ENCODE measurements at regions not wholly inside any gene's neighbourhood (a gene's known extent, or its start where the extent isn't known, plus 50 kb on each side); places are given as distances from the start of the nearest gene placed in this dataset.

DNA sequence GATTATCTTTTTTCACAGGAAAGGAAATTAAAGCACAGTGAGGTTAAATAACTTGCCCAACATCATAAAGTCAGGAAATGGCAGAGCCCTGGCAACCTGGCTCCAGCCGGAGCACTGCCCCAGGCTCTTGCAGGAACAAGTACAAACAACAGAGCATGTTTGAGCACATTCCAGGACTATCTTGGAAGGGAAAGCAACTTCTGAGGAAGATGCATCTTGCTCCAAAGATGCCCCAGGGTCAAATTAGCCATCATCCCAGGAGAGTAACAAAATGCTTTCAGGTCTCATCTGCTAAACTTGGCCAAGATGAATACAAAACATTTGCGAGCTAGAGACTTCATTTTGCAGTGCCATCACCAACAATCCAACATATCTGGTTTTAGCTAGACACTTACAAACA lies 162.4 kb upstream of the LRRN1 start:
- intact Hi-C loops (cut with DNase I) = no loop called here
- ATAC-seq = no peak
- DNase-seq (ENCODE audit: missing footprints) = no peak

DNA sequence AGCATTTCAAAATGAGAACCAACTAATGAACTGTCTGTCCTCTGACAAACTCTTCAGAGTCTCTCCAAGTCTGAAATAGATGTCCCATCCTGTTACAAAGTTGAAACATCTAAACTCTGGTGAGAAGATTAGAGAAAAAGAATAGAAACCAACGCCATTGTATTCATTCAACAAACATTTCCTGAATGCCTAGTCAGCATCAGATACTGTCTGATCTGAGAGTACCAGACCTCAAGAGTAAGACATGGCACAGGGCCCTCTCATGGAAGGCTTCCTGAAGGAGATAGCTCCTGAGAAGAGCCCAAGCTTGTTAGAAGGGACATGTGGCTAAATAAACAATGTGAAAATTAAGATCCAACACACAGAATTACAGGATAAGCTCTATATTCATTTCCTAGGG lies 164.1 kb upstream of the LRRN1 start:
- DNase-seq (ENCODE audit: missing footprints) (no peak), ATAC-seq (no peak)
- intact Hi-C loops (cut with DNase I) = no loop called here

DNA sequence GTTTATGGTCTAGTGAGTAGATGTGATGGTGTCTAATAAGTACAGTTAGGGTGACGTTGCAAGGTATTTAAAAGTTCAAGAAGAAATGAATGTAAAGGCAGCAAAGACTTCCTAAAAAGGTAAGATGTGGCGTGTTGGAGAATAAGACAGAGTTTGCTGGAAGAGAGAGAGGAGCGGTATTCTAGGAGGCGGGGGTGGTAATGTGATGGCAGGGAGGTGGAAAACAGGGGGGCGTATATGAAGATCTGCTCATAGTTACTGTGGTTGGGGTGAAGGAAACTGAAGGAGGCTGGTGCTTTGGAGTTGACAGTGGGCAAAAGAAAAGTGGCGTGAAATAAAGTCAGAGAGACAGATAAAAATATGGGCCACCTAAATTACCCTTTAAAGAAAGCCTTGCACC lies 164.9 kb upstream of the LRRN1 start:
- ATAC-seq = no peak
- intact Hi-C loops (cut with DNase I) = no loop called here
- DNase-seq (ENCODE audit: missing footprints) = no peak

DNA sequence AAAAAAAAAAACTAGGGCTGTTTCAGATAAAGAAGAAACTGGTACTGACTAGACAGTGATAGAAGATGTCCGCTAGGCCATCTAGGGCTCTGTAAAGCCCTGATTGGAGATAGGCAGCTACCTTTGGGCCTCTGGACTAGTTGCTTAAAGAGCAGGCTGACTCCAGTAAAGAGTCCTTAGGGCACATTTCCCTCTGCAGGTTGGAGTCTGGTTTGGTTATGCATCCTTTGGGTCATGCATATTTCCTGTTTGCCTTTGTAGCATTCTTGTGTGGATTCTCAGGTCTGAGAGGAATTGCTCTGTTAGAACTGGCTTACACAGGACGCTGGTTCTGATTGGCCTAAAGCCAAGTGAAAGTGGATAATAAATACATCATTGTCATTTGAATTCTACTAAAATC lies 165.5 kb upstream of the LRRN1 start:
- no peak for ATAC-seq
- intact Hi-C loops (cut with DNase I) = no loop called here
- no peak for DNase-seq (ENCODE audit: missing footprints)

DNA sequence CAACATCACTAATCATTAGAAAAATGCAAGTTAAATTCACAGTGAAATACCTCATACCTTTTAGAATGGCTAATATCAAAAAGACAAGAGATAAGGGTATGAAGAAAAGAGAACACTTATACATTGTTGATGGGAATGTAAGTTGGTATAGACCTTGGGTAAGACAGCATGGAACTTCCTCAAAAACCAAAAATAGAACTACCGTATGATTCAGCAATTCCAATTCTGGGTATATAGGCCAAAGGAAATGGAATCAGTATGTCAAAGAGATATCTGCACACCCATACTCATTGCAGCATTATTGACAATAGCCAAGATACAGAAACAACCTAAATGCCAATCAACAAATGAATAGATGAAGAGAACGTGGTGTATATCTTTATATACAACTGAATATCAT lies 166.8 kb upstream of the LRRN1 start:
- DNase-seq (ENCODE audit: missing footprints) = no peak
- intact Hi-C loops (cut with DNase I) = no loop called here

DNA sequence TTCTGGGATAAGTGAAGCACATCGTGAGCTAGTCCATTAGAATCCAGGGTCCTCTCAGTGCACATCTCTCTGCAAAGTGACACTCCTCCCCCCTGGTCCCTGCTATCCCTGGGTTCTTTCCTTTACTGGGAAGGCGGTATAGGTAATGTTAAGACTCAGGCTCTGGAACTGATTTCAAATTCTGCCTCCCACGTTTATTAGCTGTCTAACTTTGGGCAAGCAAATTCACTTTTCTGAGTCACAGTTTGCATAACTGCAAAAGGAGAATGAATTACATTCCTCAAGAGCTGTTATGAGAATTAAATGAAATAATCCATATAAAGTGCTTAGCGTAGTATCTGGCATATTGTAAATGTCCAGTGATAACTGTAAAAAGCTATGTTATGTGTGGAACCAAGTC lies 168.1 kb upstream of the LRRN1 start:
- intact Hi-C loops (cut with DNase I) = no loop called here
- DNase-seq (ENCODE audit: missing footprints) = no peak
- no peak for ATAC-seq

More for the DNA sequence above, 166.8 kb upstream of the LRRN1 start:
- ATAC-seq = no peak

DNA sequence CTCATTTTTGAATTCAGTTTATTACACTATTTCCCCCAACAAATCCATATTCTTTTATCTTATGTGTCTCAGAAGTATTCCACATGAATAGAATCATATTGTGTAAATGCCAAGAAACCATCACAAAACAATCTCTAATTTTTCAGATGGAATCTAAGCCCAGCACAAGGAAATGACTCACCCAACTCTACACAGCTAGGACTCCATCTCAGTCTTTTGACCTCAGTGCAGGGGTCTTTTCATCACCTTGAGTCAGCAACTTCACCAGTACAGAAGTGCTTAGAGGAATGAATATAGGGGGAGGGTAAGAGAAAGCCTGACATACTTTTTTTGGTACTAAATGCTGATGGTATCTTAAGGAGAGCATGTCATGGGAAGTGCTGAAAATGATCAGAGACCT lies 169.3 kb upstream of the LRRN1 start:
- ATAC-seq = no peak
- intact Hi-C loops (cut with DNase I) = no loop called here

DNA sequence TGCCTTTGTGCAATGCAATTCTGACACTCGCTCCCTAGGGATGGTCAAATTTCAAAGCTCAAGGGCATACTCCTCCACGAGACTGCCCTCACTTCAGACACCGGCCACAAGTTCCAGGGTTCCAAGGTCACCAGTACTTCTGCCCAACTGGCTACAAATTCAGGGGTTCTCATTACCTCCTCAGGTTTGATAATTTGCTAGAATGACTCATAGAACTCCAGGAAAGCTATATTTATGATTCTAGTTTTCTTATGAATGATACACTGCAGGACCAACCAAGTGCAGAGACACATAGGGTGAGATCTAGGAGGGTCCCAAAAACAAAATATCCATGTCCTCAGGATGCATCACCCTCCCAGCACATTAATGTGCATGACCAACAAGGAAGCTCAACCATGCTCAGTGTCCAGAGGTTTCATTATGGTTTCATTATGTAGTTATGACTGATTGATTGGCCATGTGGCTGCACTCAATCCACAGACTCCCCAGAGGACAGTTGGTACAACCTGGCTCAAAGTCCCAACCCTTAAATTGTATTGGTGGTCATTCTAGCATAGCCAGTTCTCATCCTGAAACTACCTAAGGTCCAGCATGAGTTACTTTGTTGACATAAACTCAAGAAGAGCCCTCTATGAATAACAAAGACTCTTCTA lies 170.4 kb upstream of the LRRN1 start:
- intact Hi-C loops (cut with DNase I) = no loop called here
- ATAC-seq (no peak), DNase-seq (ENCODE audit: missing footprints) (no peak)

More for the DNA sequence above, 169.3 kb upstream of the LRRN1 start:
- no peak for DNase-seq (ENCODE audit: missing footprints)

DNA sequence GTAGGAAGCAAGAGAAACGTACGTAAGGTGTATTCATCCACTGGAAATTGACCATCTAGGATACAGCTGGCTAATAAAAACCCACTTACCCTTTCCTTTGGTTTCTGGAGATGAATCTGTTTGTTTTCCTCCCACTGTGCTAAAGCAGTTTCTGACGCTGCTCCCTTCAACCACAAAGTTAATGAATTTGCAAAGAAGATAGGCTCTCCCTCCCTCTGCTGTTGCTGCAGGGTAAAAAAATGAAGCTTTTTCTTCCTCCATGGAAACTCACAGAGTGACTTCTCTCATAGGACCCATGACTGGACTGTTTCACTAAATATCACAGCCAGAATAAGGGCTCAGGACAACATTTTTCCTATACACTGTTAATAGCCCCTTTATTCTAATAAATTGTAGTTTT lies 172.1 kb upstream of the LRRN1 start:
- ATAC-seq = no peak
- no peak for DNase-seq (ENCODE audit: missing footprints)
- intact Hi-C loops (cut with DNase I) = no loop called here

DNA sequence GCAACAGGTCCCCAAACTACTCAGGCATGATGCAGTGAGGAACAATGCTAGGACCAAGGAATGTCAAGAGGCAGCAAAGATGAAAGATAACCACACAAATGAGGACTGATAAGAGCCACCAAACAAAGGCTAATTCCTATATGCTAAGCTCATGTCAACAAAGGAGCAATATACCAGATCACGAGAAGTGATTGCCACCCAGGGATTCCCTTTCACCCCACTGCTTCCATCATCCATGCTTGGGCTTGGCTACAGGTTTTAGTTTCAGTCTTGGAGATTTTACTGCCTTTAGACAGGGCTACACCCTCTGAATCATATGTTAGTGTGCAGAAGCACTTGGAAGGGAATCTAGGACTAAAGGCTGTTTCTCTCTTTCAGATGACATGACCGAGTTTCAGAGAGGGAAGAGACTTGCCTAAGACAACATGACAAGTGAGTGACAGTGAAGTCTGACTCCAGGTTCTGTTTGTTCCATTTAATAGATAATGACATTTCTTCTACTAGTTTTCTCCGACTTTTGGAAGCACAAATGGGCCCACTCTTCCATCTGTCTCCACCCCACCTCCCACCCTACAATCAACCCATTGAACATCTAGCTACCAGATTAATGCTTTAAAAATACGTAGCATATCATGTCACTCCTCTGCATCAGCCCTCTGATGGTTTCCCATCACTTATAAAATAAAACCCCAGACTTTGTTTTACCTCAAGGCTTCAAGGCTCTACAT lies 173.5 kb upstream of the LRRN1 start:
- no peak for DNase-seq (ENCODE audit: missing footprints)
- ATAC-seq = no peak
- intact Hi-C loops (cut with DNase I) = no loop called here

DNA sequence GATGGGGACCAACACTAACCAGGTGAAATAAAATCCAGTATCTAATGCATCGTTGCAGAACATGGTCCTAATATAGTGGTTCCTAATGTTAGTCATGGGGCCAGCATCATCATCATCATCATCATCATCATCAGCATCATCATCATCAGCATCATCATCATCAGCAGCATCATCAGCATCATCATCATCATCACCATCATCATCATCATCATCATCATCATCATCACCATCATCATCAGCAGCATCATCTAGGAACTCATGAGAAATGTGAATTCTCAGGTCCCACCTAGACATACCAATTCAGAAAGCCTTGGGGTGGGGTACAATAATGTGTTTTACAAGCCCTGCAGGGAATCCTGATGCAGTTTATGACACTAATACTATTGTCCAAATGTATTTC lies 179.4 kb upstream of the LRRN1 start:
- intact Hi-C loops (cut with DNase I) = no loop called here
- DNase-seq (ENCODE audit: missing footprints) = no peak
- ATAC-seq = no peak

DNA sequence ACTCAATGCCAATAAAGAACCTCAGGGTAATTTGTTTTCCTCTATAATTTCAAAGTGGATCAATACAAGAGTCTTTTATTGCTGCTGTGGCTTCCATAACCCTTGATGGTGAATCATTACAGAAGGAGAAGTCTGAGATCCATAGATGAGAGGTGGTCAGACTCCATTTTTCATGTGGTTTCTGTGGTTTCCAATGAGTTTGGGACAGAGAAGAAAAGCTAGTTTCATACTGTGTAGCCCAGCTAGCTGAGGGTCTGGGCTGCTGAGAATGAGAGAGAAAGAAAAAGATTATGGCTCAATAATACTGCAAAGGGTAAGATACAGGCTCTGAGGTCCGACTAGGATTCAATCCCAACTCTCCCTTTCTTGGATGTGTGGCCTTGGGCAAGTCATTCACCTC lies 180.6 kb upstream of the LRRN1 start:
- intact Hi-C loops (cut with DNase I) = no loop called here
- no peak for ATAC-seq
- no peak for DNase-seq (ENCODE audit: missing footprints)

DNA sequence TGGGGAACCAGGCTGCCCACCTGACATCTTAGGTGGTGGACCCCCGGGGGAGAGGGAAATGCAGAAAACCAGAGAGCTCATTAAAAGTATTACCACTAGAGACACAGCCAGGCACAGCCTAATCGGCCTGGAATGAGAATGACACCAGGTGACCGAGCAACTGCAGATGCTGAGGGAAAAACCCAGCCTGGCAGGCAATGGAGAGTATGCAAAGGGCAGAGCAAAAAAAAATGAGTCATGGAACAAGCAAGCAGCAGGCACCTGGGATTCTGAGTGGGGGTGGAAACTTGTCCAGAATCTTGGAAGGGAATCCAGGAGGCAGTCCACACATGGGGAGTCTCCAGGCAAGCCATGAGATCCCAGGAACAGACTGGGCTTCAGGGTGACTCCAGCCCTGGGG lies 183.7 kb upstream of the LRRN1 start:
- no peak for ATAC-seq
- intact Hi-C loops (cut with DNase I) = no loop called here
- DNase-seq (ENCODE audit: missing footprints) = no peak

DNA sequence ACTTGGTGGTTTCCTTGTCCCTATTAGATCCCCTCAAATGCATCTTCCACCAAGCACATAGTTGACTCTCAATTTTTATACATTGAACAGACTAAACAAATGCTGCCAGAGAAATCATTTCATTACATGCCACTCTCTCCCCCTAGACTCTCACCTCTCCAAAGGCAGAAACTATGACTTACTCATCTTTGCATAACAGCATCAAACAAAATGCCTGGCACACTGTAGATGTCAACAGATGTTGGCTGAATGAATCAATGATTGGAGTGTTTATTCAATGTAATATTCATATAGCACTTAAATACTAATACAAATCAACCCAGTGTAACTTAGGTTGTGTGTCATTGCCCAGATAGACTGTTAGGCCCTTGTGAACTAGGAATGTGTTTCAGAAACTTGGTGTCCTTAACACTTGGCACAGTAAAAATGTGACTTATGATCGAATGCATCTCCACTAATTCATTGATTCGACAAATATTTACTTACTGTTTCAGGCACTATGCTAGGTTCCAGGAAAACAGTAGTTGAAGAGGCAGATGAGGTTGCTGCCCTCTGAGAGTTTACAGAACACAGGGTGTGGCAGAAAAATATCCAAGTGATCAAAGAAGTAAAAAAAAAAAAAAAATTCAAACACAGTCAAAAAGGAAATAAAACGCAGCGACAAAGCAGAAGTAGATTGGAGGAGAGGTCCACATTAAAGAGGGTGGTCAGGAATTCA lies 188.5 kb upstream of the LRRN1 start:
- DNase-seq (ENCODE audit: missing footprints) = no peak

DNA sequence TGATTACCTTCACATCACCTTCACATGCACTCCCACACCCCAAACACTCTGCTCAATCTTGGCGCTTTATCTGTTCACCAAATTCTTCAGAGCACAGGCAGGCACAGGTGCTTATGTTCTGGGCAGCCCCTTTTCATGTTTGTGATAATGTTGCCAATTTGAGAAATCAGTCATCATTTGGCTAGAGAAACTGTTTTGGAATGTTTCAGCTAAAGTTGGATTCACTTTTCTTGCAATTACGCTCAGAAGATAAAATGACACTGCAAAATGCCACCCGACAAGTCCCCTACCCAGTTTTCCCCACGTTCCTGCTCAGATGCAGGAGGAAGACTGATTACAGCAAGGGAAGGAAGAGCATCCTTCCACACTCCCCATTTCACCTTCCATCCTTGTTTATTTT lies 192.9 kb upstream of the LRRN1 start:
- ATAC-seq = no peak
- DNase-seq (ENCODE audit: missing footprints) = no peak

More for the DNA sequence above, 188.5 kb upstream of the LRRN1 start:
- intact Hi-C loops (cut with DNase I) = no loop called here
- no peak for ATAC-seq

DNA sequence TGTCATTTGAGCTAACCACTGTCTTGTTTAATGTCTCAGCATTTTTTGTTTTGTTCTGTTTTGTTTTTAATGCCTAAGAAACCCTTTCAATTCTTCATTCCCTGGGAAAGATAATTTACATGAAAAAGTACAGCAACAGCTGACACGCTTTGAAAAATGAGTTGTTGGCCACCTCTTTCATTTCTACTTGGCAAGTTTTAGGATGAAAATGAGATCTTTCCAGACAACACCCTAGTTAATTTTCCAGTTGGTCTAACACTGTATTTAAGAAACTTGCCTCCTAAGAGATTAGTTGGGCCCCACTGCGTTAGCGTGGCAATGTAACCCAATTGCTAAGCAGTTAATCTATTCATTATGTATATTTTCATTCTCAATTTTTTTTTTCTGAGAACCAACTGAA lies 194.0 kb upstream of the LRRN1 start:
- DNase-seq (ENCODE audit: missing footprints) = no peak
- ATAC-seq = no peak
- intact Hi-C loops (cut with DNase I) = no loop called here

More for the DNA sequence above, 192.9 kb upstream of the LRRN1 start:
- intact Hi-C loops (cut with DNase I) = no loop called here

DNA sequence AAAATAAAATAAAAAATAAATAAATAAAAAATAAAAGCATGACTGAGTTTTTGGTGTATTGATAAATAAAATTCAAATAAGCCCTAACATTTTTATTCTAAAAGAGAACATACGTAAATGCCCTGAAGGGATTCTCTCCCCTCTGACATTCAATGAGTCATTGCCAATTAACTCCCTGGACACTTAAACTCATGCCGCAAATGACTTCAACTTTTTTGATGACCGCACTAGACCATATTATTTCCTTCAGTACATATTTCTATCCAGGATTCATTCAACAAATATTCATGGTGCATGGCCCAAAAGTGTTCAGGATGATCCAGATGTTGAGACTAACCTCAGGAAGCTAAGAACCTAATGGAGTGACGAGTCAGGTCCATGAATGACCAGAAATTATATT lies 195.9 kb upstream of the LRRN1 start:
- no peak for DNase-seq (ENCODE audit: missing footprints)
- intact Hi-C loops (cut with DNase I) = no loop called here
- ATAC-seq = no peak

DNA sequence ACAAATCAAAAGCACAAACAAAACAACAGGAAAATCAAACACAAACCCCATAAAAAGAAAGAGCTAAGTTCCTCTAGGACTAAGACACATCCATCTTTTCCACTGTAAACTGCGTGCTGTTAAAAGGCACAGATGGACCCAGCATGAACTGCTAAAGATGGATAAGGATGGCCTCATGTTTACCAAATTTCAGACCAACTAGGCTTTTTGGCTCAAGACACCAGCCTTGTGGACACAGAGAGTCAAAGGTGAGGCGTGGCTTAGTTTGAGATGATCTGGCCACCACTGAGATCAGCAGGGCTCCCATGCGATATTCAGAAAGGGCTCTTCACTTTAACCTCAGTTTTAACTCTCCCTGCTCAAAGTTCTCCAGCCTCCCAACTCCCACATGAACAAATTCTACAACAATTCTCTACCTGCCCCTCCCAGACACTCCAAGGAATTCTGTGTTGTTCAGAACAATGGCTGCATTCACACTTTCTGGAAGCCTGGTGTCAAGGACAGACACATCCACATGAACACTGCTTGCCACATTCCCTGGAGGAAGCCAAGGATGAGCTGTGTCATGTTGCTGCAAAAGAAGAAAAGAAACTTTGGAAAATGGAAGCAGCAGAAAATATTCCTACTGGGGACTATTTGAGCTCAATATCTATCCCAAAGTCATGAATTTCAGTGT lies 198.4 kb upstream of the LRRN1 start:
- intact Hi-C loops (cut with DNase I) = no loop called here
- ATAC-seq (no peak), DNase-seq (ENCODE audit: missing footprints) (no peak)

DNA sequence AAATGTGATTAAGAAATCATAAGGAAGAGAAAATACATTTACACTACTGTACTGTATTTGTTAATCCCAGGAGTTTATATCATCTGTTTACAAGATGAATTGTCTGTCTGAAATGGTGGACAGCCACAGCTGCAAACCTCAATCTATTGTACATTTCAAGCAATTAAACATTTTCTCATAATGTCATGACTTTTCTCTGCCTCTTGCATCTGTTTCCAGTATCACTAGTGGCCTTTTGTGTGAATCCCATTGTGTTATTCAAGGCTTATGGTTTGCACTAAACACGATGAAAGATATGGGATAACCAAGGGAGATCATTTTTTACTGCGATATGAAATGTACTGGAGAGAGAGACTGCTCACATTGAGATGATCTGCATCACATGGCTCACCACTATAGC lies 200.2 kb upstream of the LRRN1 start:
- no peak for ATAC-seq

DNA sequence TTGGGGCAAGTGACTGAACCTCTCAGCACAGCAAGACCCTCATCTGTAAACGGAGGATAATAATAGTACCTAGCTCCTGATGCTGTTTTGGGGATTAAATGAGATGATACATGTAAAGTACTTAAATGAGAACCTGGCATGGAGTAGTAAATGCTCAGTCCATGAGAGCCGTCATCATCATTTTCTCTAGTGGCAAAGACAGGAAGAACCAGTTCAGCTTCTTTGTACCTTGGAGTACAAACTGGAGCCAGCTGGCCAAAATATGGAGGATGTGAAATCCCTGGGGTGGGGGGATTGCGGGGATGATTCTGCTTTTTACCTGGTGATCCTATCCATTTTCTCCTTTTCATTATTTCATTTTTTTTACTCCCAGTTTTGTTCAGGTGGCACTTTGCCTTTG lies 204.2 kb upstream of the LRRN1 start:
- intact Hi-C loops (cut with DNase I) = no loop called here
- DNase-seq (ENCODE audit: missing footprints) = no peak
- no peak for ATAC-seq

More for the DNA sequence above, 200.2 kb upstream of the LRRN1 start:
- intact Hi-C loops (cut with DNase I) = no loop called here
- no peak for DNase-seq (ENCODE audit: missing footprints)

Data from Right ventricle myocardium inferior (tissue), 1 donor.